Activated CD4-positive, alpha-beta T cell treated with anti-CD3 and anti-CD28 coated beads for 4 hours (primary cell): ENCODE measurements at regions not wholly inside any gene's neighbourhood (a gene's known extent, or its start where the extent isn't known, plus 50 kb on each side); places are given as distances from the start of the nearest gene placed in this dataset.
"Not testable (repeated sequence)": the region's sequence is repeated elsewhere in the genome, so short reads cannot be mapped to it uniquely, and the experiment has no call there.

Experiments used
- DNase-seq, 2 donors: peaks; one replicate each; pipeline ENCODE4 v3.0.0-alpha.2; 2020

DNA sequence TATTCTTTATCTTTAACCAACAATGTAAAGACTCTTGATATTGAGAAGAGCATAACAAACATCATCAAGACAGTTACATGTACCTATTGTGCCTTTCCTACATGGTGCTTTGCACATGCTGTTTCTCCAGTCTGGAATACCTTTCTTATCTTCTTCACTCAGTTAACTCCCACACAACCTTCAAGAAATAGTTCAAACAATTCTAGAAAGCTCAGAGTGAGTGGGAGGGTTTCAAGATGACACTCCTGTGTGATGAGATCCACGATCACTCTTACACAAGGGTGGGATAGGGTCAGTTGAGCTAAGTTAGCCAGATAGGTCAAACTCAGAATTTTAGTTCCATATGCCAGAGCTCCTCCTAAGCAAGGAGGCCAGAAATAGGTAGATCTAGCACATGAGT lies 915.5 kb downstream of the NR2F1-AS1 start:
- DNase-seq: no peak

DNA sequence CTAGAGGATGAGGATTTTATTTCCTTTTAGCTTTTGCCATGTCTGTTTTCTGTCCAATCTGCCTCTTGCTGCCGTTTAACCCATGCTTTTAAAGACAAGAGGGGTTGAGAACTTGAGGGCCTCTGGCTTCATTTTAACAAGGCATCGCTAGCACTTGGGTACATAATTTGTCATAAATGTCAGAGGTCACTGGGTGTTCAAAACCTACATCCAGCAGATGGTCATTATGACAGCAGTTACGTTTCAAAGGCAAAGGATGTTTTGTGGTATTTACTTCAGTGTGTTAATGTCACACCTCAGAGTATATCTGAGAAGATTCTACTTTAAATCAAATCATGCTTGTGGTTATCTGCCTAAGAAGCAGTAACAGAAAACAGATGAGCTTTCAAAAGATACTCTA lies 918.3 kb downstream of the NR2F1-AS1 start:
- DNase-seq: no peak

DNA sequence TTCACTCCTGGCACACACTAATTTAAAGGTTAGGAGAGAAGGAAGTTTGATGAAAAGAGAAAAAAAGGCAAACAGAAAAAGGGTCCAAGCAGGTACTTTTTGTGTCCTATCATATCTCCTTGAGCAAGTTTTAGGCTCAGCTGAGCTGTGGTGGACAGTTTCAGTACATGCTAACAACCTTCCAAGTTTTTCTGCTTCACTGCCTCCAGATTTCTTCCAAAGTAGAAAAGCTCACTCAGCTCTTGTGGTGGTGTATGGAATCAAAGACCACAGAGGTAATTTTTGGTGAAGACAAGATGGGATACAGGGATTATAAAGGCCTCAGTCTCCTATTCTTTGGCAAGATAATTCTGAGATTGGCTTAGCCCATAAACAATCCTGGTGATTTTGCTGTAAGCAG lies 921.8 kb downstream of the NR2F1-AS1 start:
- DNase-seq: no peak

DNA sequence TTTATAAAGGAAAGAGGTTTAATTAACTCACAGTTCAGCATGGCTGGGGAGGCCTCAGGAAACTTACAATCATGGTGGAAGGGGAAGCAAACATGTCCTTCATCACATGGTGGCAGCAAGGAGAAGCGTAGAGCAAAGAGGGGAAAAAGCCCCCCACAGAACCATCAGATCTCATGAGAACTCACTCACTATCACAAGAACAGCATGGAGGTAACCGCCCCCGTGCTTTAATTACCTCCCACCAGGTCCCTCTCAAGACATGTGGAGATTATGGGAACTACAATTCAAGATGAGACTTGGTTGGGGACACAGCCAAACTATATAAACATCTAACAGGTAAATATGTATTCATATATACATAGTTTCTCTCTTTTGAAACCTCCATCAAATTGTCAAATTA lies 926.4 kb downstream of the NR2F1-AS1 start:
- not testable (repeated sequence) for DNase-seq

DNA sequence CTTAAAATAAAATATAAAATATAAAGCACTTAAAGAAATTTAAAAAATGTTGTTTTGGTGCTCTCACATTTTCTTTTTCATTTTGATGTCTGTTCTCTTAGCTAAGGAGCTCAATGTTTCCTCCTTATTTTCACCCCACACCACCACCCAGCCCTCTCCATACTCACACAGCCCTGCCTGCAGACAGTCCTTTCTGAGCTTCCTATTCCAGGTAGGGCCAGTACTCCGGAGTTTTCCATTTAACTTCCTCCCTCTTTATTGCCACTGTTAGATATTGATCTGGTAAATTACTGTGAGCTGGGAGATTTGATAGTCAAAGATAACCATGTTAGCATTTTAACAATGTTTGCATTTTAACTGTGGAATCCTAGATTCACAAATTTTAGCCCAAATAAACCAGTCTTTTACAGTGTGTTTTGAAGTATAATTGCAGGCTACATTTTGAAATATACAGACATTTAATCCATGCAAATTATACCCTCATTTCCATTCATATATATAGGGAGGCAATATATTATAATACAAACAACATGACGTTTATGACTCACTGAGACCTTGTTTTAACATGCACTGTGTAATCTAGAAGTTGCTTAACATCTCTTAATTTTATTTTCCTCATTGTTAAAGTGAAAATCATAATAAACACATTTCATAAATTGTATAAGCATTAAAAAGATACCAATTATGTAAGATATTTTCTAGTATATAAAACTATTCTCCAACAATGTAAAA lies 927.1 kb downstream of the NR2F1-AS1 start:
- no peak for DNase-seq

DNA sequence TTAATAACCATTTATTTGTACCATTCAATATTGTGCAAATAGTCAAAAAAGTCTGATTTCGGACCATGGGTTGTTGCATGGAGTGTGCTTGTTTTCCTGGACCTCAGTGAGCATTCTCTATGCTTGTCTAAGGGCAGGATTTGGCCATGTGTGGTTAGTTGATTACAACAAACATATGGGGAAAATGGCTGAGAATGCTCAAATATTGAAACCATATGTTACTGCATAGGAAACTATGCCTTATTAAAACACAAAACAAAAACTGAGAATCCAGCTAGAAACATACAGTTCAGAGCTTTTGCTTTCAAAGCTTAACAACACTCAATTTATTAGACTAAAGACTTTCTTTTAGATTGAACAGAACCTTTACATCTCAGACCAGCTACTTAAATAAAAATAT lies 928.3 kb downstream of the NR2F1-AS1 start:
- DNase-seq: no peak

DNA sequence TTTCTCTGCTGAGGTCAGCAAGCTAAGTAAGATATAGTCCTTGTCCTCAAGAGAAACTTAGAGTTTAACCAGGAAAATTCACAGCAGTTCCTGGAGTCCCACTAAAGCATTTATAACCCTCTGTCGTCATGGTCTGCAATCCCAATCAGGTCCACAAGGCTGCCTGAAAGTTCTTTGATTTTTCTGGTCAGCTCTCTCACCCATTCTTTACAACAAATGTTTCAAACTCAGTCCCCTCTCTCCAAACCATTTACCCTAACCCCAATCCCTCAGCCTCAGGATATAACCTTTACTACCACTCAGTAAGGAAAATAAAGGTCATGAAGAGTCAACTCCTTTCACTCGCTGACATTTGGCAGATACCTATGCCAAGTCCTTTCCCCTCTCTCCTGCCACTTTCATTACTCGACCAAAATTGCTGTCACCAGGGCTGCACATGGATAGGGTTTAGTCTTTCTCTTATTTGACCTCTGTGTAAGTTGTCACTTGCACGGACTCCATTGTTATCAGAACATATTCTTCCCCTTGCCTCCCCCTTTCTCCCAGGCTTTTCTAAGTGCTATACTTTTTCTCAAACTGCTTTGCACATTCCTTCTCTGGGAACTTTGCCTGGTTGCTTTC lies 936.6 kb downstream of the NR2F1-AS1 start:
- no peak for DNase-seq

DNA sequence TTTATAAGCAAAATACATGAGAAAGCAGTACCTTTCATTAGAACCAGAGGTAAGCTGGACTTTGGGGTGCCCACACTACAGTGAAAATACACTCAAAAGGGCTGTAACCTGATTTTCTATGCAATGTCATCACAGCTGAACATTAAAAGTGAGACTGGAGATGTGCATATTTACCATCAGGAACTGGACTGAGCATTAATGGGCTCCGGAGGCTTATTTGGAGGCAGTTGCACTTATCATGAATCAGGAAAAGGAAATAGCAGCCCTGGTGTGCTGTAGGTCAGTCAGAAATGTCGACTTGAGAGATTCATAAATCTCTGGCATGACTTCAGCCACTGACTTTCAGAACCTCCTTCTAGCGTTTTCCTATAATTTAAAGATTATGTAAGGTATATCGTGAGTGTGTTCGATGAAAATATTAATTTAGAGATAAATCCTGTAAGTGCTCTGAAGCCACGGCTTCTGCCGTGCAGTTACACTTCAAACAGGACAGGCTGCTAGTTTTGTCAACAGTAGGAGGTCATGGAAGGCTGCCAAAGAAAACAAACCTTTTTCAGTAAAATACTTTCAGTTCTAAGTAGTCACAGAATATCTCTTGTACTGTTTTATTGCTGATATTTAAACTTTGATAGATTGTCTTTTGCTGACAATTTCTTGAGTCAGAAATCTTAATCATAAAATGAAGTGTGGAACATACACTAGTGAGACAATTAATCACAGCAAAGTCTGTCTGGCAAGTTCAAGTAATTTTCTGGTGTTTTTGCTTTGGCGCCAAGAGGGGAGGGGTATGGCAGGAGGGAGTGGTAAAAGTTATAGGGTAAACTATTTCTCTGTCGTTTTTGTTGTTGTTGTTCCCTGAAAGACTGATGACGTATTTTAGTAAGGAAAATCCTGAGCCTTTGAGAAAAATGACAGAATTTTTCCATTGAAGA lies 939.7 kb downstream of the NR2F1-AS1 start:
- no peak for DNase-seq

DNA sequence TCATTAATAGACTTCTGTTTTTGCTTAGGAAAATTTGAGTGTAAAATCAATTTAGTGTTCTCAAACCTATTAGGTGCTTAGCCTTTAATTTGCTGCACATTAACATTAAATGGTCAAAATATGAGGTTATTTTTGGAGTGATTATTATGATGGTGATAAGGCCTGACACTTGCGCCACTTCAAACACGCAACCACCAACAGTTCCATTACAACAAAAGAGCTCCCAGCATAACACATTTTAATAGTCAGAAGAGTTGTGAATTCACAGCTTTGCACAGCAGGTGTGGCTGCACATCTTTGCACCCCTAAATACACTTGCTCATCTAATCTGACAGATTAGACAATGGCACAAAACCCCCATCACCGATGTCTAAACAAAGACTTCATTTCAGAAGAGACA lies 940.7 kb downstream of the NR2F1-AS1 start:
- no peak for DNase-seq

DNA sequence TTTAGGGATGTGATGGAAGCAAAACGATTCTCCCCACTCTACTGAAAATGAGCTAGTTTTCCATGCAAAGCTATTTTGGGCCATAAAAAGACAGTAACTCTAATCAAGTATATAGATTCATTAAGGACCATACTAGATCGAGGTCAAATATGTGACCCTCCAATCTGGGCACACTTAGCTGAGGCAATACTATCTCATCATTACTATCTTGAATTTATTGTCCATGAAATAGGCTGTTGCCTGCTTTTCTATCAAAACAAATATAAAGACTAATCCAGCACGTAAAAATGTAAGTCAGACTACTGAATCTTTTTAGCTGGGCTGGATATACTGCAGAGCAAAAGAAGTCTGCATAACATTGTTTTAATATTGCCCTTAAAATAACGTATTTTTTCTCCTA lies 943.1 kb downstream of the NR2F1-AS1 start:
- DNase-seq: no peak

DNA sequence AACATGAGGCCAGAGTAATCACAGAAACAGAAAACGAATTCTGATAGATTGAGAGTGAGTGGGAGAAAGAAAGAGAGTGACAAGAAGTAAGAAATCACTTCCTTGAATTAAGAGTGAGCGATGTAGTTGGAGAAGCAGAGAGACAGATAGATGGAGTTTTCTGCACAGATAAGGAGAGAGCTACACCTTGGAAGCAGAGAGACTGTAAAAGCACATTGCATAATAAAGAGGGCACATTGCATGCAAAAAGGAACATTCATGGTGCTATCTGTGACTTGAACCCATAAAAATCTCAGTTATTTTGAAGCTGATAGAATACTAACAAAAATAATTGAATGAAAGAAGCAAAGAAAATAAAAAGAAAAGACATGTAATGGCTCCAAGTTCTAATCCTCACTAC lies 943.8 kb downstream of the NR2F1-AS1 start:
- no peak for DNase-seq

DNA sequence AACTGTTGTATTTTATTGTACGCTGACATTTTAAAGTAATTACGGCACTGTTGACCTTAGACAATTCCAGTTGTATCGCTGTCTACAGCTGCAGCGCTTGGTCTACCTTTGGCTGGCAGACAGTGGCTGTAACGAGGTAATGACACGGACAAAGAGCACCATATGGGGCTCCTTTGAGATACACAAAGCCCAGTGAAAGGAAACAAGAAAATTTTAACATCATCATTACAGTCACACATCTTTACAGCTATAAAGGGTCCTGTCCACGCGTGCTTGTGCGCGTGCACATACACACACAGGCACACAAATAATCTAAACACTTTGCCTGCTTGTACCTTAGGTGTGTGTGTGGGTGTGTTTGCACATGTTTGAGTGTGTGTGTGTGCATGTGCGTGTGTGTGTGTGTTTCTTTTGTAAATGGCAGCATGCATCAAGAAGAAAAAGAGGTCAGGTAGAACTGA lies 946.0 kb downstream of the NR2F1-AS1 start:
- no peak for DNase-seq

DNA sequence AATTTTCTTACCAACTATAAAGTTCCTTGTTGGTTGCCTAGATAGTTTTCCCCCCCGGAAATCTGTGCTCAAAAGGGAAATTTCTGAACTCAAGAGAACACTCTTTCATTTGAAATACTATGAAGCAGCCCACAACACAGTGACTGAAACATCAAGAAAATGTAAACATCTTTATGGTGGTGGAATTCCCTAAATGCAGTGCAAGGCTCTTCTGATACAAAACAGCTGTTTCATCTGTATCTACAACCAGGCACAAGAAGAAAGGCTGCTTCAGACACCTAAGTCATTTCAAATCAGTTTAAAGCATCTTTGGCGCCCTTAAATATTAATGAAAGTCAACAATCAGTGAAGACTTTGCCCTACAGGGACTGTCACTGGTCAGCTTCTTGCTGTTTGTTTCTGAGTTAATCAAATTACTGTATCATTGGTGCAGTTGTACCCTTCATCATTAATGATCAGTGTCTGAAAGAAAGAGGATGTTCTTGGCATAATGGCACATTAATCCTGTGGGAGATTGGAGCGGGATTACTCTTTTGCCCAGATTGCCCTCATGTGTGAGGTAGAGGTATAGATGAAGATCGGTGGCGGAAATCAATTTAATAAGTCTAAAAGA lies 947.0 kb downstream of the NR2F1-AS1 start:
- DNase-seq: no peak

DNA sequence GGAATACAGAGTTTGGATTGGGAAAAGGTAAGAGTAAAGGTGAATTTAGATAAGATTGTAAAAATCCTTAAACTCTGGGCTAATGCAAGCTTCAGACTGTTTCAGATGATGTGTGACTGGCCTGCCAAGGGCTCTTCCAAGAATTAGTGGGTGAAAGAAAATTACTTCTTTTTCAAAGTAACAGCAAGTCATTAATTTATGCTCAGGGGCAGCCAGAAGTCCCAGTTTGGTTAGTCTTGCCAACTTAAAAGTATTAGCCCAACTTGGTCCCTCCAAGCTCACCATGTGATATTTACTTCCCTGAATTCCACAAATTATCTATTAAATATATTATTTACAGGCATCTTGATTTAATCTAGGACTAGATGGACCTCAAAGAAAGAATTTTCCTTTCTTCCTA lies 947.8 kb downstream of the NR2F1-AS1 start:
- DNase-seq: no peak

DNA sequence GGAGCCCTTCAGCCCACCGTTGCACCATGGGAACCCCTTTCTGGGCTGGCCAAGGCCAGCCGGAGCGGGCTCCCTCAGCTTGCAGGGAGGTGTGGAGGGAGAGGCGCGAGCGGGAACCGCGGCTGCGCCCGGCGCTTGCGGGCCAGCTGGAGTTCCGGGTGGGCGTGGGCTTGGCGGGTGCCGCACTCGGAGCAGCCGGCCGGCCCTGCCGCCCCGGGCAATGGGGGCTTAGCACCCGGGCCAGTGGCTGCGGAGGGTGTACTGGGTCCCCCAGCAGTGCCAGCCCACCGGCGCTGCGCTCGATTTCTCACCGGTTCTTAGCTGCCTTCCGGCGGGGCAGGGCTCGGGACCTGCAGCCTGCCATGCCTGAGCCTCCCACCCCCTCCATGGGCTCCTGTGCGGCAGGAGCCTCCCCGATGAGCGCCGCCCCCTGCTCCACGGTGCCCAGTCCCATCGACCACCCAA lies 949.8 kb downstream of the NR2F1-AS1 start:
- DNase-seq: not testable (repeated sequence)

DNA sequence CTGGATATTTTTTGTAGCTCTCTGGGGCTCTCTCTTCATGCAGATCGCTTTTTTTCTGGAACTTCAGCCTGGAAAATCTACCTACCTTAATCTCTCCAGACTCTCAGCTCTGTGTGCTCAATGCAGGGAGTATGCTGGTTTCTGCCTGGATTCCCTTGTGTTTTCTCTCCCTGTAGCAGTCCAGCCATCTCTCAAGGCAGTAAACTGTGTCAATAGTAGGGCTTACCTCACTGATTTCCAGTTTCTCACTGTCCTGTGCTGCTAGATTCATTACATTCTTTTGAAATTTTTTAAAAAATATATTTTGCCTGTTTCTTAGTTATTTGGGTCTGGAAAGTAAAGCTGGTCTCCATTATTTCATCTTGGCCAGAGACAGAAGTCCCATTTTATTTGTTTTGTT lies 951.4 kb downstream of the NR2F1-AS1 start:
- DNase-seq: no peak

DNA sequence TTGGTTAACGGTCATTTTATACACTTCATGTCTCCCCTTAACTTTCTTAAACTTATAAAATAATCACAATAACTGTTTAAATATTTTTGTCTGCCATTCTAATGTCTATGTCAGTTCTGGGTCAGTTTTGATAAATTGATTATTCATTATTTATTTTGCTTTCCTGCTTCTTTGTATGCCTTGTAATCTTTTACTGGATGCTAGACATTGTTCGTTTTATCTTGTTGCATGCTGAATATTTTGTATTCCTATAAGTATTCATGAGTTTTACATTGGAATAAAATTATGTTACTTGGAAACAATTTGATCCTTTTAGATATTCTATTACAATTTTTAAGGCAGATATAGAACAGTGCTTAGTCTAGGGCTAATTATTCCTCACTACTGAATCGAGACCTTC lies 952.0 kb downstream of the NR2F1-AS1 start:
- no peak for DNase-seq

DNA sequence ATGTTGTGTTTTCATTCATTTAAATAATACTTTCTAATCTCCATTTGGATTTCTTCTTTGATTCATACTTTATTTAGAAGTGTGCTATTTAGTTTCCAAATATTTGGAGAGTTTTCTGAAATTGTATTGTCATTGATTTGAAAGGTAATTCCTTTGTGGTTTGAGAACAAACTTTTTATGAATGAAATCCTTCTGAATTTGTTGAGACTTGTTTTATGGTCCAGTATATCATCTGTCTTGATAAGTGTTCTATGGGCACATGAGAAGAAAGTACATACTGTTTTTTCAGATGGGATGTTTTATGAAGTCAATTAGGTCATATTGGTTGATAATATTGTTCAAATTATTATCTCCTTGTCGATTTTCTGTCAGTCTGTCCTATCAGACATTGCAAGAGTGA lies 953.8 kb downstream of the NR2F1-AS1 start:
- no peak for DNase-seq

DNA sequence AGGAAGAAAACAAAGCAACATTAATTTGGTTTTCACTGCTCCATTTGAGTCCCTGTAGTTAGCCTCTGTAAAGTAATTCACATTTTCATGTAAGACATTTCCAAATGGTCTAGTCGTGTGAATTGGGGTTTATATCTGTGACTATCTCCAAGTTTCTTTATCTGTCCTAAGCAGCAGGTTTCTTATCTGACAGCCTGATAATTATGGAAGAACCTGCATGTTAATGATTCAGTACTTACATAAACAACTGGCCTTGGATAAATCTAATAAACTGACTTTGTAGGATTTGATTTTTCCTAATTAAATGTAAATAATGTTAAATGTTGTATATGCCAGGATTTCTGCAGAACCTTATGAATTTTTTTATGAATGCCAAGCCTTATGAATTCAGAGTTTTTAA lies 964.9 kb downstream of the NR2F1-AS1 start:
- no peak for DNase-seq

DNA sequence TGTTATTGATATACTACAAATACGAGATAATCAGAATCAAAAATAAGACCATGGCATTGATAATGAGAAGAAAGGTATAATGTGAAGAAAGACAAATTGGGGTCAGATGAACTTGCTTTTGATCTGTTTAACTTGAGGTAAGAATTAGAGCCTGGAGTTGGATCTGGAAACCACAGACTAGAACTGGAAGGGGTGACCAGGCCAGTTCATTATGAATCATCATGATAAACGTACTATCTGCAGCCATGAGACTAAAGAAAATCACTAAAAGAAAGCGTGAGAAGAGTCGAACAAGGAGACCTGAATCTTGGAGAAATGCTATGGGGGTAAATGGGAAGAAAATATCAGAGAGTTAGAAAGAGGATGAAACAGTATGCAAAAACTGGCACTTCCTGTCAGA lies 967.5 kb downstream of the NR2F1-AS1 start:
- DNase-seq: no peak

DNA sequence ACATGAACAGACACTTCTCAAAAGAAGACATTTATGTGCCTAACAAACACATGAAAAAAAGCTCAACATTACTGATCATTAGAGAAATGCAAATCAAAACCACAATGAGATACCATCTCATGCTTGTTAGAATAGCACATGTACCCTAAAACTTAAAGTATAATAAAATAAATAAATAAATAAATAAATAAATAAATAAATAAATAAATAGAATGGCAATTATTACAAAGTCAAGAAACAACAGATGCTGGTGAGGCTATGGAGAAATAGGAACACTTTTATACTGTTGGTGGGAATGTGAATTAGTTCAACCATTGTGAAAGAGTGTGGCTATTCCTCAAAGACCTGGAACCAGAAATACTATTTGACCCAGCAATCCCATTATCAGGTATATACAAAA lies 970.6 kb downstream of the NR2F1-AS1 start:
- DNase-seq: not testable (repeated sequence)

DNA sequence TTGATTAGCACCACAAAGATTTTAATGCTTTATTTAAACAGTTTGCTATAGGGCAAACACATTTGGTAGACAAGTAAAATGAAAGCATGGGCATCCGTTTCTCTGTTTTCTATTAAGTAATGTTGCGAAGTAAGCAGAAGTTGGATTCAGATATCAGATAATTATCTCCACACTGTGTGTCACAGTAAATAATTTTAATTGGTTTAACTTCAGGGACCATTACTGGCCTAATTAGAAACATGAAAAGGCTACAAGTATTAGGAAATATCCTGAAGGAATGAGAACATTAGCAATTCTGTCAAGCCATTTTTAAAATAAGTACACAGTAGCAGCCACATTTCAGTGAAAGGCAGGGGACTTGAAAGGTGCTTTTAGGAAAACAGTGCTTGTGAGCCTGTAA lies 975.4 kb downstream of the NR2F1-AS1 start:
- DNase-seq: no peak

DNA sequence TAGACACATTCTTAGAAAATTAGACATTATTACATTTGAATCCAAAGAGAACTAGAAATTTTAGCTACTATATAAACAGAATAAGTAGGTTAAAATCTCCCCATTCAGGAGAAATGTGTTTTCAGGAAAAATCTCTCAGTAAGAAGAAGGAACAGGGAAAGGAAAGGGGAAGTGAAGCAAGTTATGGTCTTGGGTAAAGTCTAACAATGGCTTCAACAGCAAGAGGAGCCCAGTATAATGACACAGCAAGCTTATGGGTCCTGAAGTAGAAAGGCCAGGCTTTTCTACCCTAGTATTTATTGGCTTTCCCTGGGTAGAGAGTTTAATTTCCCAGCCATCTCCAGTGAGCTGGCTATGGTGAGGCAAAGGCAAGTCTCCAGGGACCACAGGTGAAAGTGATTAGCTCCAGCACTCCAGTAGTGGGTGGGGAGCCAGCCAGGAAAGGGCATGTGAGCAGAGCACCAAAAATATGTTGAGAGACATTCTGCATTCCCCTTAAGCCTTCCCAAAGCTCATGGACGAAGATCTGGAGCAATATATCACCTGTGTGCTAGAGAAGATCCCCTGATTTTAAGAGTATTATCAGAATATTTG lies 981.7 kb downstream of the NR2F1-AS1 start:
- no peak for DNase-seq
